ENCODE measurements at regions not wholly inside any gene's neighbourhood (a gene's known extent, or its start where the extent isn't known, plus 50 kb on each side); places are given as distances from the start of the nearest gene placed in this dataset.

- Histone ChIP-seq H3K27me3 (no peaks in the 10 kb centered on the region), H3K4me3 (no peak overlapping the region), H3K4me1 (peaks cover 0 to 11% (median 3%) of the 10 kb centered on the region in 4 donors), H3K27ac (no peak overlapping the region), H3K9me3 (no peaks in the 10 kb centered on the region), H3K36me3 (no peaks in the 10 kb centered on the region)
- DNase-seq (no peak), ATAC-seq (peak; percentile 43 to 68 (median 45))
- 61% methylated on average over 2 of the region's 3 CpGs for WGBS (ENCODE audit: insufficient coverage, low coverage, low lambda C conversion rate, missing lambda C conversion rate)
- intact Hi-C loops (cut with DNase I) = no loop called here
- TF ChIP-seq POLR2A (IDR thresholded peaks at IDR 0.05) (no peak), CTCF (IDR thresholded peaks at IDR 0.05) (no peak)
Measured at GRCh38 chr6:23562554-23562953, 563.5 kb upstream of the NRSN1 start.

DNA sequence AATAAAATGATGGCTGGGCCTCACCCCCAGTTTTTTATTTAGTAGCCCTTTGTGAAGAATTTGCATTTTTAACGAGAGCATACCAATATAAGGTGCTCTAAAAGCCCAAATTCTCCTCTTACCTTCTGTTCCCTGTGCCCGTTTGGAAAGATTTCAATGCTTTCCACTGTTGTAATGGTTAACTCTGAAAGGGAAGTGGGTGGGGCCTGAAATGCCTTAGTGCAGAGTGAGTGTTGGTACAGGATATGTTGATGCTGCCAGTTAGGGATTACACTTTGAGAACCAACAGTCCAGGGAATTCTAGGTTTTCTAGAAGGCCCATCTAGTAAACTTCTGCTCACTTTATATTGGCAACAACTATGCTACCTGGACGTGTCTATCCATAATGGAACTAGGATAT is 562.7 kb upstream of the NRSN1 start:
- WGBS (ENCODE audit: insufficient coverage, low coverage, low lambda C conversion rate, missing lambda C conversion rate) = 45% methylated on average over 3 of the region's 3 CpGs
- TF ChIP-seq POLR2A (IDR thresholded peaks at IDR 0.05) = no peak
- H3K4me1 ChIP-seq = peaks cover 0 to 11% (median 3%) of the 10 kb centered on the region in 4 donors
- H3K27ac ChIP-seq = no peak overlapping the region
- DNase-seq = no peak
- H3K27me3 ChIP-seq = no peaks in the 10 kb centered on the region
- no peaks in the 10 kb centered on the region for H3K36me3 ChIP-seq
- intact Hi-C loops (cut with DNase I) = no loop called here
- H3K9me3 ChIP-seq = no peaks in the 10 kb centered on the region
- no peak overlapping the region for H3K4me3 ChIP-seq
- ATAC-seq = peak; percentile 41 to 67 (median 52)

DNA sequence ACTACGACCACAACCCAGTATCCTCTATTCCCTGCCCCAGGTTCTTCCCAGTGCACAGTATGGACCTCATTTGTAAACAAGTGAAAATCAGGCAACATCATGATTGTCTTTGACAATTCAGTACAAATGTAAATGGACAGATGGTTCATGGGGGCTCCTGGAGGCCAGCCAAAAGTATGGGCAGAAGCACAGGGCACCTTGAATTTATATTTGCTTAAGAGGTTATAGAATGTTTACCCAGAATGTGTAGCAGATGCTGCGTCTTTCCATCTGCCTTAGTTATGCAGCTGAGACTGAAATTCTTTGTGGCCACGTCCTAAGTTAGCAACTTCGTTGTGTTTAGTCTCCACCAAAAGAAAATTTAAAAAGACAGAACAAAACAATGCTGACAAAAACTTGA is 559.6 kb upstream of the NRSN1 start:
- 91% methylated on average over 4 of the region's 4 CpGs for WGBS (ENCODE audit: insufficient coverage, low coverage, low lambda C conversion rate, missing lambda C conversion rate)
- no peaks in the 10 kb centered on the region for H3K4me1 ChIP-seq
- H3K27me3 ChIP-seq = no peaks in the 10 kb centered on the region
- intact Hi-C loops (cut with DNase I) = no loop called here
- H3K27ac ChIP-seq = no peak overlapping the region
- DNase-seq (no peak), ATAC-seq (no peak)
- no peak overlapping the region for H3K4me3 ChIP-seq
- no peaks in the 10 kb centered on the region for H3K36me3 ChIP-seq
- H3K9me3 ChIP-seq = no peaks in the 10 kb centered on the region
- TF ChIP-seq CTCF (IDR thresholded peaks at IDR 0.05) = no peak
- no peak for TF ChIP-seq POLR2A (IDR thresholded peaks at IDR 0.05)

- H3K9me3 ChIP-seq = no peaks in the 10 kb centered on the region
- TF ChIP-seq POLR2A (IDR thresholded peaks at IDR 0.05) = no peak
- no peak for TF ChIP-seq CTCF (IDR thresholded peaks at IDR 0.05)
- H3K4me3 ChIP-seq = no peak overlapping the region
- WGBS (ENCODE audit: insufficient coverage, low coverage, low lambda C conversion rate, missing lambda C conversion rate) = 79% methylated on average over 1 of the region's 1 CpG
- H3K27ac ChIP-seq = no peak overlapping the region
- no peaks in the 10 kb centered on the region for H3K27me3 ChIP-seq
- H3K4me1 ChIP-seq = no peaks in the 10 kb centered on the region
- ATAC-seq = no peak
- intact Hi-C loops (cut with DNase I) = no loop called here
- no peaks in the 10 kb centered on the region for H3K36me3 ChIP-seq
- DNase-seq = no peak
Measured at GRCh38 chr6:23568292-23568691, 557.7 kb upstream of the NRSN1 start.

GRCh38 chr6:23584134-23584763 is 541.8 kb upstream of the NRSN1 start:
- intact Hi-C loops (cut with DNase I) = no loop called here
- Histone ChIP-seq H3K36me3 (no peaks in the 10 kb centered on the region), H3K4me1 (peaks cover 0 to 10% (median 5%) of the 10 kb centered on the region in 4 donors), H3K4me3 (peak overlapping the region in 2 of 3 donors; percentile 41 to 45), H3K27me3 (no peaks in the 10 kb centered on the region), H3K9me3 (no peaks in the 10 kb centered on the region), H3K27ac (peak overlapping the region; percentile 15 to 65 (median 58))
- DNase-seq = peak in 1 of 3 donors; percentile 55
- ATAC-seq = peak; percentile 79 to 92 (median 82)
- WGBS (ENCODE audit: insufficient coverage, low coverage, low lambda C conversion rate, missing lambda C conversion rate) = 20% methylated on average over 5 of the region's 5 CpGs
- TF ChIP-seq CTCF (IDR thresholded peaks at IDR 0.05) (no peak), POLR2A (IDR thresholded peaks at IDR 0.05) (no peak)

Data from right lobe of liver (tissue), 6 donors.